GM12878 (cell line): ENCODE measurements at regions not wholly inside any gene's neighbourhood (a gene's known extent, or its start where the extent isn't known, plus 50 kb on each side); places are given as distances from the start of the nearest gene placed in this dataset.

ENCODE experiments used
- ATAC-seq: fragments of 200-7000 bp; cut with Tn5 transposase; 3 replicates; pipeline ENCODE4 v1.9.1; 2020; ENCODE audit warnings: mild to moderate bottlenecking, moderate library complexity
- BruUV-seq: library from RNA; stranded (reverse); fragments of 400-500 nt; replicated peaks from 2 replicates; lab custom pipeline; 2021; lab: Mats Ljungman, UMichigan
- CTCF ChIA-PET: fragments of 300-600 bp; sonication (Branson Sonifier 250); formaldehyde crosslinking; extraction: SDS; loops from one replicate; lab custom pipeline; 2021; ENCODE audit warnings: inconsistent platforms; lab: Yijun Ruan, JAX
- POLR2A ChIA-PET: fragments of 350-600 bp; formaldehyde crosslinking; extraction: SDS; loops from one replicate; lab custom pipeline; 2021; ENCODE audit warnings: inconsistent platforms; lab: Charles Lee
- RAD21 ChIA-PET: fragments of 300-600 bp; sonication (Branson Sonifier 250); formaldehyde crosslinking; loops from one replicate; lab custom pipeline; 2023; ENCODE audit warnings: antibody characterized with exemption; ENCODE audit not compliant: unreplicated experiment; lab: Charles Lee
- SMC1A ChIA-PET: fragments of 300-600 bp; sonication (Branson Sonifier 250); formaldehyde crosslinking; loops from one replicate; lab custom pipeline; 2023; ENCODE audit not compliant: unreplicated experiment, uncharacterized antibody; lab: Charles Lee
- DNase-seq: peaks from one replicate; pipeline ENCODE4 v3.0.0-alpha.2; 2011; ENCODE audit warnings: low read depth, low spot score
- FAIRE-seq: peaks from 3 replicates; lab custom pipeline; 2011; peaks lifted over from hg19 to GRCh38; lab: Jason Lieb, UNC
- H2AFZ ChIP-seq: 2 replicates; pipeline ENCODE4 v1.6.0; 2011; ENCODE audit warnings: low read depth, low read length, control low read depth; ENCODE audit not compliant: control insufficient read depth
- H3K27ac ChIP-seq: 2 replicates; pipeline ENCODE4 v1.5.1; 2011; ENCODE audit warnings: control low read depth; ENCODE audit not compliant: control insufficient read depth, insufficient read depth
- H3K27me3 ChIP-seq, 2 experiments: replicated peaks in 1 of 2; 2 replicates each; pipeline versions ENCODE4 v1.6.0 to v1.6.1; 2011; ENCODE audit warnings: low read length in 1 of 2; ENCODE audit not compliant: control insufficient read depth in 2 of 2, insufficient read depth in 2 of 2
- H3K36me3 ChIP-seq, 2 experiments: 2 replicates each; pipeline ENCODE4 v1.5.1; 2011; ENCODE audit warnings: low read length in 1 of 2; ENCODE audit not compliant: control insufficient read depth in 2 of 2, insufficient read depth in 2 of 2
- H3K4me1 ChIP-seq: 2 replicates; pipeline ENCODE4 v1.6.1; 2011; ENCODE audit warnings: mild to moderate bottlenecking, low read length, moderate library complexity, mixed read lengths; ENCODE audit not compliant: control insufficient read depth, insufficient read depth
- H3K4me2 ChIP-seq: 2 replicates; pipeline ENCODE4 v1.6.0; 2011; ENCODE audit warnings: control low read depth; ENCODE audit not compliant: control insufficient read depth, insufficient read depth
- H3K4me3 ChIP-seq: fragments of 200-600 bp; sonication (generic); 2 replicates; pipeline ENCODE4 v1.5.1; 2016
- H3K79me2 ChIP-seq: 2 replicates; pipeline ENCODE4 v1.6.0; 2011; ENCODE audit warnings: low read length; ENCODE audit not compliant: control insufficient read depth, insufficient read depth
- H3K9ac ChIP-seq: 2 replicates; pipeline ENCODE4 v1.8.0; 2011; ENCODE audit warnings: low read length, control low read depth, mixed read lengths; ENCODE audit not compliant: control insufficient read depth, insufficient read depth
- H3K9me3 ChIP-seq: replicated peaks from 3 replicates; pipeline ENCODE4 v1.5.1; 2011; ENCODE audit warnings: mild to moderate bottlenecking, low read length; ENCODE audit not compliant: control insufficient read depth, insufficient read depth
- H4K20me1 ChIP-seq: 2 replicates; pipeline ENCODE4 v1.6.0; 2011; ENCODE audit not compliant: control insufficient read depth, insufficient read depth
- ASH2L ChIP-seq: fragments of 300-600, 200-600 bp; sonication (generic); IDR thresholded peaks from 2 replicates; pipeline ENCODE4 v1.6.1; 2017; ENCODE audit warnings: low read depth, mild to moderate bottlenecking, borderline replicate concordance
- CREB1 ChIP-seq: IDR thresholded peaks from 2 replicates; pipeline ENCODE4 v1.6.1; 2012; ENCODE audit warnings: low read depth, mild to moderate bottlenecking, inconsistent platforms
- MEF2A ChIP-seq: IDR thresholded peaks from 2 replicates; pipeline ENCODE4 v1.6.1; 2011; ENCODE audit warnings: low read depth, mild to moderate bottlenecking, low read length, moderate library complexity; ENCODE audit not compliant: insufficient read depth
- SMAD1 ChIP-seq: fragments of 450-650 bp; IDR thresholded peaks from 2 replicates; pipeline ENCODE4 v1.6.1; 2018; ENCODE audit warnings: mild to moderate bottlenecking, low read depth; ENCODE audit not compliant: partially characterized antibody
- SP1 ChIP-seq: IDR thresholded peaks from one replicate; pipeline ENCODE4 v1.6.1; 2011; ENCODE audit warnings: low read depth, low read length
- SRF ChIP-seq, 2 experiments: IDR thresholded peaks; 2 replicates each; pipeline ENCODE4 v1.6.1; 2011; ENCODE audit warnings: low read depth in 2 of 2, low read length in 2 of 2, mild to moderate bottlenecking in 1 of 2, moderate library complexity in 1 of 2
- TAF1 ChIP-seq: IDR thresholded peaks from 2 replicates; pipeline ENCODE4 v1.6.1; 2011; ENCODE audit warnings: mild to moderate bottlenecking, low read depth, low read length, borderline replicate concordance
- WRNIP1 ChIP-seq: IDR thresholded peaks from 2 replicates; pipeline ENCODE4 v1.6.1; 2011; ENCODE audit warnings: low read depth, low read length, improper control_type of control experiment, borderline replicate concordance
- YY1 ChIP-seq: IDR thresholded peaks from 2 replicates; pipeline ENCODE4 v1.6.1; 2011; ENCODE audit warnings: low read depth, mild to moderate bottlenecking, low read length
- ZBTB4 ChIP-seq: fragments of 450-650 bp; formaldehyde crosslinking; IDR thresholded peaks from 2 replicates; pipeline ENCODE4 v1.4.0; 2022; ENCODE audit warnings: mild to moderate bottlenecking, moderate library complexity
- WGBS: methylation state at CpG from one replicate; pipeline ENCODE4 v1.1.6; 2016; ENCODE audit warnings: low lambda C conversion rate; ENCODE audit not compliant: insufficient replicate concordance, insufficient coverage; ENCODE audit errors: missing lambda C conversion rate; 5-methylcytosine and 5-hydroxymethylcytosine counted together
- in situ Hi-C: fragments of 300-500 bp; cut with MboI; formaldehyde crosslinking; loops from 9 replicates; pipeline ENCODE4 v1.14.3; 2018; ENCODE audit warnings: mixed read lengths
- intact Hi-C: fragments of 100-400 bp; cut with micrococcal nuclease; formaldehyde crosslinking; loops from one replicate; pipeline ENCODE4 v1.14.2; 2022; ENCODE audit not compliant: unreplicated experiment

DNA sequence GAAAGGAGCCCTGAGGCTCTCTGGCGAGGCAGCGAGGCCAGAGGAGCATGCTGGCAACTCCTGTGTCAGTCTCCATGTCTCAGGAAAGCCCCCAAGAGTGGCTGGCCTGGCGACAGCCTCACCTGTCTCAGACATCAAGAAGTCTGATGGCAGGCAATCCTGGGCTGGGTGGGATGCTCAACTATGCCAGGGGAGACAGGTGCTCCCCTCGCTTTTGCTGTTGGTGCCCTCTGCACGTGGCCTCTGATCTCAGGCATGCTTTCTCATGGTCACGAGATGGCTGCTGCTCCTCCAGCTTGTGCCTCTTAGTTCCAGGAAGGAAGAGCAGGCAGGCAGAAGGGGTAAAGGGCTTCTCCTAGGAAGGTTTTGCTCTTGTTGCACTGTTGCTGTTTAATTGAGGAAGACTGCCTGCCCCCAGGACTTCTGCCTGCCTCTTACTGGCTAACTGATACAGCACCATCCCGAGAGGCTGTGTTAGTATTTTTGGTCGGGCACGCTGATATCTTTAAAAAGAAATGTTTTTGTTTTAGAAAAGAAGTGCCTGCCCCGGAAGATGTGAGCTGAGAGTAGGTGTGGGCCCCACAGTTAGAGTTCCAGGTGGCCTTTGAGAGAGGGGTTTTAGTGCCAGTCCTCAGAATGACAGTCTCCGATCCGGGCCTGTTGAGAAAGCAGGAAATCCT is 344.8 kb upstream of the HS6ST1 start:
- intact Hi-C loops, result no loop called here
- H3K27me3 ChIP-seq, result peaks cover 0 to 4% of the 10 kb centered on the region in 2 experiments; a peak in 3 of 4 replicates
- no peak for DNase-seq
- H3K4me1 ChIP-seq, result no peaks in the 10 kb centered on the region
- no peaks in the 10 kb centered on the region for H3K9me3 ChIP-seq
- H3K27ac ChIP-seq, result no peak overlapping the region
- no peaks in the 10 kb centered on the region for H3K36me3 ChIP-seq
- ChIA-PET CTCF (no interaction called here), RAD21 (no interaction called here), SMC1A (no interaction called here), POLR2A (no interaction called here)
- no peak overlapping the region for H3K9ac ChIP-seq
- no peak overlapping the region for H2AFZ ChIP-seq
- FAIRE-seq, result no peak
- H3K79me2 ChIP-seq, result no peaks in the 10 kb centered on the region
- no peaks in the 10 kb centered on the region for H4K20me1 ChIP-seq
- TF ChIP-seq SRF (IDR thresholded peaks at IDR 0.05; ENCODE audit: low read depth in 2 of 2, low read length in 2 of 2) (no peak), SMAD1 (no peak), WRNIP1 (no peak), TAF1 (no peak), SP1 (no peak), MEF2A (no peak), ASH2L (no peak), CREB1 (no peak), ZBTB4 (CRISPR knock-in tag) (no peak), YY1 (no peak)
- 18% methylated on average over 12 of the region's 12 CpGs for WGBS
- ATAC-seq, result no peak
- no peak overlapping the region for H3K4me2 ChIP-seq
- no peak overlapping the region for H3K4me3 ChIP-seq
- in situ Hi-C loops, result no loop called here
- no TSS peak for BruUV-seq
